Activated naive CD8-positive, alpha-beta T cell treated with anti-CD3 and anti-CD28 coated beads, Interleukin-2, amount 50 U/mL, for 24 hours (primary cell): ENCODE measurements at regions not wholly inside any gene's neighbourhood (a gene's known extent, or its start where the extent isn't known, plus 50 kb on each side); places are given as distances from the start of the nearest gene placed in this dataset.

Experiments
- ATAC-seq: fragments of 150-1000 bp; cut with Tn5 transposase; one replicate; pipeline ENCODE4 v1.10.0; 2021
- DNase-seq: peaks from one replicate; pipeline ENCODE4 v3.0.0; 2021
- H3K27ac Mint-ChIP-seq: one replicate; pipeline ENCODE4 v1.8.0; 2021; ENCODE audit warnings: mild to moderate bottlenecking, mixed read lengths
- H3K27me3 Mint-ChIP-seq: one replicate; pipeline ENCODE4 v1.8.0; 2021; ENCODE audit warnings: mixed read lengths
- H3K36me3 Mint-ChIP-seq: one replicate; pipeline ENCODE4 v1.8.0; 2021; ENCODE audit warnings: low read depth, mixed read lengths
- H3K4me1 Mint-ChIP-seq: one replicate; pipeline ENCODE4 v1.8.0; 2021; ENCODE audit warnings: mixed read lengths
- H3K4me3 Mint-ChIP-seq: one replicate; pipeline ENCODE4 v1.8.0; 2021; ENCODE audit warnings: mild to moderate bottlenecking, moderate library complexity, mixed read lengths
- H3K9me3 Mint-ChIP-seq: one replicate; pipeline ENCODE4 v1.8.0; 2021; ENCODE audit warnings: mixed read lengths

- H3K27me3 Mint-ChIP-seq: no peaks in the 10 kb centered on the region
- no peaks in the 10 kb centered on the region for H3K4me1 Mint-ChIP-seq
- no peak for ATAC-seq
- no peak overlapping the region for H3K27ac Mint-ChIP-seq
- H3K36me3 Mint-ChIP-seq: no peaks in the 10 kb centered on the region
- no peak for DNase-seq
- peaks cover 5% of the 10 kb centered on the region for H3K9me3 Mint-ChIP-seq
- no peak overlapping the region for H3K4me3 Mint-ChIP-seq
These were observed 545.2 kb upstream of the CDH11 start for GRCh38 chr16:65667011-65667578.

- Mint-ChIP-seq H3K27ac (no peak overlapping the region), H3K4me3 (no peak overlapping the region), H3K27me3 (no peaks in the 10 kb centered on the region), H3K4me1 (no peaks in the 10 kb centered on the region), H3K36me3 (no peaks in the 10 kb centered on the region), H3K9me3 (peaks cover 5% of the 10 kb centered on the region)
- no peak for ATAC-seq
- no peak for DNase-seq
These were observed 544.5 kb upstream of the CDH11 start for GRCh38 chr16:65666132-65666941.

GRCh38 chr16:65665586-65665985 is 543.7 kb upstream of the CDH11 start:
- Mint-ChIP-seq H3K4me1 (no peaks in the 10 kb centered on the region), H3K36me3 (no peaks in the 10 kb centered on the region), H3K27ac (no peak overlapping the region), H3K9me3 (peaks cover 5% of the 10 kb centered on the region), H3K4me3 (no peak overlapping the region), H3K27me3 (peaks cover 4% of the 10 kb centered on the region)
- ATAC-seq (no peak), DNase-seq (no peak)

GRCh38 chr16:65663774-65664173 is 541.9 kb upstream of the CDH11 start:
- Mint-ChIP-seq H3K27me3 (peaks cover 4% of the 10 kb centered on the region), H3K4me1 (no peaks in the 10 kb centered on the region), H3K36me3 (no peaks in the 10 kb centered on the region), H3K4me3 (no peak overlapping the region), H3K9me3 (peaks cover 5% of the 10 kb centered on the region), H3K27ac (no peak overlapping the region)
- DNase-seq (no peak), ATAC-seq (no peak)

- no peak for ATAC-seq
- Mint-ChIP-seq H3K27me3 (peaks cover 6% of the 10 kb centered on the region), H3K9me3 (peaks cover 5% of the 10 kb centered on the region), H3K4me3 (no peak overlapping the region), H3K4me1 (no peaks in the 10 kb centered on the region), H3K27ac (no peak overlapping the region), H3K36me3 (no peaks in the 10 kb centered on the region)
- no peak for DNase-seq
These were observed 540.4 kb upstream of the CDH11 start for GRCh38 chr16:65662256-65662655.

GRCh38 chr16:65661558-65661957 is 539.7 kb upstream of the CDH11 start:
- no peaks in the 10 kb centered on the region for H3K36me3 Mint-ChIP-seq
- no peak overlapping the region for H3K27ac Mint-ChIP-seq
- peaks cover 5% of the 10 kb centered on the region for H3K9me3 Mint-ChIP-seq
- no peak for DNase-seq
- no peak overlapping the region for H3K4me3 Mint-ChIP-seq
- H3K4me1 Mint-ChIP-seq: no peaks in the 10 kb centered on the region
- ATAC-seq: no peak
- peaks cover 6% of the 10 kb centered on the region for H3K27me3 Mint-ChIP-seq

GRCh38 chr16:65660390-65660789 is 538.5 kb upstream of the CDH11 start:
- Mint-ChIP-seq H3K36me3 (no peaks in the 10 kb centered on the region), H3K27me3 (peaks cover 6% of the 10 kb centered on the region), H3K9me3 (peaks cover 5% of the 10 kb centered on the region), H3K4me3 (no peak overlapping the region), H3K27ac (no peak overlapping the region), H3K4me1 (no peaks in the 10 kb centered on the region)
- DNase-seq (no peak), ATAC-seq (no peak)

- Mint-ChIP-seq H3K27me3 (peaks cover 6% of the 10 kb centered on the region), H3K4me1 (no peaks in the 10 kb centered on the region), H3K27ac (no peak overlapping the region), H3K4me3 (no peak overlapping the region), H3K36me3 (no peaks in the 10 kb centered on the region), H3K9me3 (peaks cover 5% of the 10 kb centered on the region)
- DNase-seq (no peak), ATAC-seq (no peak)
These were observed 537.9 kb upstream of the CDH11 start for GRCh38 chr16:65659758-65660157.

GRCh38 chr16:65658787-65659220 is 536.9 kb upstream of the CDH11 start:
- H3K9me3 Mint-ChIP-seq: peaks cover 5% of the 10 kb centered on the region
- DNase-seq (no peak), ATAC-seq (no peak)
- peaks cover 6% of the 10 kb centered on the region for H3K27me3 Mint-ChIP-seq
- H3K4me3 Mint-ChIP-seq: no peak overlapping the region
- no peak overlapping the region for H3K27ac Mint-ChIP-seq
- H3K36me3 Mint-ChIP-seq: no peaks in the 10 kb centered on the region
- H3K4me1 Mint-ChIP-seq: no peaks in the 10 kb centered on the region

- Mint-ChIP-seq H3K4me3 (no peak overlapping the region), H3K36me3 (no peaks in the 10 kb centered on the region), H3K27ac (no peak overlapping the region), H3K4me1 (no peaks in the 10 kb centered on the region), H3K9me3 (peaks cover 1% of the 10 kb centered on the region), H3K27me3 (peaks cover 6% of the 10 kb centered on the region)
- ATAC-seq: no peak
- DNase-seq: no peak
These were observed 536.5 kb upstream of the CDH11 start for GRCh38 chr16:65658349-65658748.

GRCh38 chr16:65657556-65657955 is 535.7 kb upstream of the CDH11 start:
- no peak for DNase-seq
- no peaks in the 10 kb centered on the region for H3K9me3 Mint-ChIP-seq
- no peaks in the 10 kb centered on the region for H3K36me3 Mint-ChIP-seq
- no peak for ATAC-seq
- H3K27ac Mint-ChIP-seq: no peak overlapping the region
- no peak overlapping the region for H3K4me3 Mint-ChIP-seq
- H3K4me1 Mint-ChIP-seq: no peaks in the 10 kb centered on the region
- H3K27me3 Mint-ChIP-seq: peaks cover 6% of the 10 kb centered on the region

GRCh38 chr16:65657071-65657494 is 535.2 kb upstream of the CDH11 start:
- Mint-ChIP-seq H3K36me3 (no peaks in the 10 kb centered on the region), H3K27me3 (peaks cover 6% of the 10 kb centered on the region), H3K9me3 (peaks cover 2% of the 10 kb centered on the region), H3K4me1 (no peaks in the 10 kb centered on the region), H3K27ac (no peak overlapping the region), H3K4me3 (no peak overlapping the region)
- no peak for DNase-seq
- ATAC-seq: no peak

- no peaks in the 10 kb centered on the region for H3K36me3 Mint-ChIP-seq
- peaks cover 3% of the 10 kb centered on the region for H3K9me3 Mint-ChIP-seq
- no peak for ATAC-seq
- no peak for DNase-seq
- H3K27me3 Mint-ChIP-seq: peaks cover 3% of the 10 kb centered on the region
- no peaks in the 10 kb centered on the region for H3K4me1 Mint-ChIP-seq
- no peak overlapping the region for H3K4me3 Mint-ChIP-seq
- H3K27ac Mint-ChIP-seq: no peak overlapping the region
These were observed 533.9 kb upstream of the CDH11 start for GRCh38 chr16:65655802-65656201.

GRCh38 chr16:65648101-65648500 is 526.2 kb upstream of the CDH11 start:
- DNase-seq (no peak), ATAC-seq (no peak)
- Mint-ChIP-seq H3K27ac (no peak overlapping the region), H3K9me3 (peaks cover 8% of the 10 kb centered on the region), H3K36me3 (no peaks in the 10 kb centered on the region), H3K27me3 (no peaks in the 10 kb centered on the region), H3K4me1 (no peaks in the 10 kb centered on the region), H3K4me3 (no peak overlapping the region)

GRCh38 chr16:65644821-65645220 is 523.0 kb upstream of the CDH11 start:
- no peaks in the 10 kb centered on the region for H3K4me1 Mint-ChIP-seq
- H3K4me3 Mint-ChIP-seq: no peak overlapping the region
- no peaks in the 10 kb centered on the region for H3K36me3 Mint-ChIP-seq
- no peak overlapping the region for H3K27ac Mint-ChIP-seq
- H3K27me3 Mint-ChIP-seq: peaks cover 2% of the 10 kb centered on the region
- no peak for DNase-seq
- peaks cover 5% of the 10 kb centered on the region for H3K9me3 Mint-ChIP-seq
- ATAC-seq: no peak
